ENCODE measurements at regions not wholly inside any gene's neighbourhood (a gene's known extent, or its start where the extent isn't known, plus 50 kb on each side); places are given as distances from the start of the nearest gene placed in this dataset.

GRCh38 chr10:1952126-1953095, 215.1 kb upstream of the ADARB2 start:
- Histone ChIP-seq H3K4ac (ENCODE audit: low read depth, low read length) (no peak overlapping the region), H3K27me3 (ENCODE audit: control insufficient read depth, insufficient read depth, low read length) (no peaks in the 10 kb centered on the region), H3K23ac (ENCODE audit: low read depth, low read length) (no peak overlapping the region), H3K4me2 (ENCODE audit: low read depth, low read length) (no peak overlapping the region), H2BK5ac (ENCODE audit: low read depth, low read length, poor library complexity, severe bottlenecking) (no peak overlapping the region), H3K14ac (replicated peaks; ENCODE audit: low read depth, low read length) (no peak overlapping the region), H3K79me1 (ENCODE audit: low read depth in 1 of 2, low read length in 2 of 2) (no peaks in the 10 kb centered on the region), H4K91ac (ENCODE audit: insufficient read depth, low read depth, low read length) (no peak overlapping the region), H3K56ac (ENCODE audit: extremely low read depth, insufficient read depth, low read length) (no peak overlapping the region), H3K9ac (ENCODE audit: low read depth, low read length) (no peak overlapping the region), H2AFZ (replicated peaks; ENCODE audit: low read length, poor library complexity) (no peak overlapping the region), H3K27ac (ENCODE audit: insufficient read depth, low read length) (no peak overlapping the region), H4K20me1 (ENCODE audit: insufficient read depth, low read length) (no peaks in the 10 kb centered on the region), H2AK5ac (ENCODE audit: low read depth, low read length) (no peak overlapping the region), H3K9me3 (ENCODE audit: control insufficient read depth, insufficient read depth, low read length) (peaks cover 26% of the 10 kb centered on the region), H3K4me1 (ENCODE audit: control insufficient read depth, insufficient read depth, low read length) (no peaks in the 10 kb centered on the region), H2BK15ac (ENCODE audit: low read depth, low read length) (no peak overlapping the region), H3K18ac (ENCODE audit: low read depth, low read length) (no peak overlapping the region), H4K8ac (ENCODE audit: low read depth in 2 of 2, low read length in 2 of 2) (no peak overlapping the region), H2BK20ac (ENCODE audit: low read depth, low read length) (no peak overlapping the region), H2AK9ac (replicated peaks; ENCODE audit: low read depth, low read length, poor library complexity) (no peak overlapping the region), H4K5ac (ENCODE audit: low read depth, low read length) (no peak overlapping the region), H2BK120ac (ENCODE audit: low read depth, low read length) (no peak overlapping the region), H3K36me3 (ENCODE audit: control insufficient read depth, insufficient read depth, low read length) (no peaks in the 10 kb centered on the region), H3K4me3 (ENCODE audit: insufficient read depth, low read depth, low read length) (no peak overlapping the region), H3K9me1 (ENCODE audit: insufficient read depth, low read length) (no peaks in the 10 kb centered on the region)
- in situ Hi-C loops (cut with MboI; ENCODE audit: low sequenced_read_pairs) (no loop called here), intact Hi-C loops (cut with micrococcal nuclease) (no loop called here), dilution Hi-C loops (cut with HindIII; ENCODE audit: low sequenced_read_pairs, unreplicated experiment) (no loop called here)
- BruUV-seq (replicated peaks) = no TSS peak
- POLR2A ChIA-PET (ENCODE audit: unreplicated experiment) = no interaction called here
- WGBS, 2 experiments (ENCODE audit: extremely low coverage in 2 of 2, insufficient read length in 1 of 2) = 89 to 100% methylated on average over 6 to 29 of the region's 55 CpGs
- CTCF ChIA-PET = no interaction called here
- ATAC-seq (ENCODE audit: low read depth) (no peak), DNase-seq (no peak)
- TF ChIP-seq SMC3 (IDR thresholded peaks at IDR 0.05; ENCODE audit: low read depth, low read length) (no peak), CEBPB (IDR thresholded peaks at IDR 0.05; ENCODE audit: low read depth, low read length) (no peak), RAD21 (IDR thresholded peaks at IDR 0.05; ENCODE audit: low read length) (no peak), ELK1 (IDR thresholded peaks at IDR 0.05; ENCODE audit: borderline replicate concordance, low read depth, low read length) (no peak), BHLHE40 (IDR thresholded peaks at IDR 0.05; ENCODE audit: low read depth, low read length) (no peak), MXI1 (IDR thresholded peaks at IDR 0.05; ENCODE audit: borderline replicate concordance, low read depth, low read length) (no peak), NFE2L2 (IDR thresholded peaks at IDR 0.05; ENCODE audit: low read depth, low read length) (no peak), MAZ (IDR thresholded peaks at IDR 0.05; ENCODE audit: borderline replicate concordance, low read depth, low read length) (no peak), MAFK (IDR thresholded peaks at IDR 0.05; ENCODE audit: low read depth, low read length) (no peak), CTCF (conservative IDR thresholded peaks at IDR 0.05; ENCODE audit: low read depth, low read length) (no peak), RCOR1 (IDR thresholded peaks at IDR 0.05; ENCODE audit: insufficient replicate concordance, low read length) (no peak), POLR2A (IDR thresholded peaks at IDR 0.05; ENCODE audit: low read depth, low read length) (no peak), FOS (IDR thresholded peaks at IDR 0.05; ENCODE audit: low read depth, low read length) (no peak), USF2 (IDR thresholded peaks at IDR 0.05; ENCODE audit: low read depth, low read length) (no peak), RFX5 (IDR thresholded peaks at IDR 0.05; ENCODE audit: low read depth, low read length) (no peak)
